HEK293T (cell line): ENCODE measurements at regions not wholly inside any gene's neighbourhood (a gene's known extent, or its start where the extent isn't known, plus 50 kb on each side); places are given as distances from the start of the nearest gene placed in this dataset.

Experiments
- CTBP1 ChIP-seq: fragments of 450-650 bp; IDR thresholded peaks from 2 replicates; pipeline ENCODE4 v1.6.1; 2016; ENCODE audit warnings: borderline replicate concordance
- FOXM1 ChIP-seq: fragments of 450-650 bp; IDR thresholded peaks from 2 replicates; pipeline ENCODE4 v1.6.1; 2017; ENCODE audit warnings: mild to moderate bottlenecking, borderline replicate concordance
- L3MBTL2 ChIP-seq: fragments of 450-650 bp; conservative IDR thresholded peaks from 2 replicates; pipeline ENCODE4 v1.6.1; 2016; ENCODE audit warnings: mild to moderate bottlenecking

DNA sequence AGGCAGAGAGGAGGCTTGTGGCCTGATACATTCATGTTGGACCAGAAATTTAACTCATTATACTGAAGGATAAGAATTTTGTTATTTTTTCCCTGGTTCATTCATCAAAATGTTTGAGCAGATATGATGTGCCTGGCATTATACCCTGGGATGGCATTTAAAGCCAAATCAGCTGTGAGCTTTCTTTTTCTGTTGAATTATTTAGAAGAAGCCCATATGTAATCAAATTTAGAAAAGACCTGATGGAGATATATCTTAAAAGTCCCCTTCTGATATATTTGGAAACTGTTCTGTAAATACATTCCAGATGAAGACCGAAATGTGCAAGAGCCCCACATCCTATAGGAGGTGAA, 743.1 kb upstream of the HS6ST1 start:
- TF ChIP-seq L3MBTL2 (no peak), CTBP1 (no peak), FOXM1 (no peak)
